ENCODE measurements at regions not wholly inside any gene's neighbourhood (a gene's known extent, or its start where the extent isn't known, plus 50 kb on each side); places are given as distances from the start of the nearest gene placed in this dataset.

- intact Hi-C loops (cut with DNase I) = no loop called here
- Histone ChIP-seq H3K4me3 (no peak overlapping the region), H3K4me1 (no peaks in the 10 kb centered on the region), H3K9ac (ENCODE audit: low read depth in 2 of 2, low read length in 2 of 2) (no peak overlapping the region), H3K9me3 (no peaks in the 10 kb centered on the region), H3K27me3 (no peaks in the 10 kb centered on the region), H3K36me3 (no peaks in the 10 kb centered on the region), H3K27ac (no peak overlapping the region)
- no peak for TF ChIP-seq CTCF (IDR thresholded peaks at IDR 0.05)
- DNase-seq = no peak
Observed at GRCh38 chr4:19677211-19677610, 574.5 kb upstream of the SLIT2 start.

- Histone ChIP-seq H3K4me3 (no peak overlapping the region), H3K36me3 (no peaks in the 10 kb centered on the region), H3K27me3 (no peaks in the 10 kb centered on the region), H3K9ac (ENCODE audit: low read depth in 2 of 2, low read length in 2 of 2) (no peak overlapping the region), H3K27ac (no peak overlapping the region), H3K9me3 (no peaks in the 10 kb centered on the region), H3K4me1 (no peaks in the 10 kb centered on the region)
- DNase-seq = no peak
- intact Hi-C loops (cut with DNase I) = no loop called here
- TF ChIP-seq CTCF (IDR thresholded peaks at IDR 0.05) = no peak
Observed at GRCh38 chr4:19675172-19675811, 576.4 kb upstream of the SLIT2 start.

GRCh38 chr4:19659101-19659500 is 592.6 kb upstream of the SLIT2 start:
- Histone ChIP-seq H3K9me3 (no peaks in the 10 kb centered on the region), H3K27ac (no peak overlapping the region), H3K4me1 (no peaks in the 10 kb centered on the region), H3K9ac (ENCODE audit: low read depth in 2 of 2, low read length in 2 of 2) (no peak overlapping the region), H3K27me3 (no peaks in the 10 kb centered on the region), H3K4me3 (no peak overlapping the region), H3K36me3 (no peaks in the 10 kb centered on the region)
- intact Hi-C loops (cut with DNase I) = no loop called here
- no peak for TF ChIP-seq CTCF (IDR thresholded peaks at IDR 0.05)
- no peak for DNase-seq

- H3K4me1 ChIP-seq = no peaks in the 10 kb centered on the region
- H3K9ac ChIP-seq (ENCODE audit: low read depth in 2 of 2, low read length in 2 of 2) = no peak overlapping the region
- H3K27ac ChIP-seq = no peak overlapping the region
- H3K9me3 ChIP-seq = no peaks in the 10 kb centered on the region
- no peaks in the 10 kb centered on the region for H3K36me3 ChIP-seq
- H3K27me3 ChIP-seq = no peaks in the 10 kb centered on the region
- no peak for TF ChIP-seq CTCF (IDR thresholded peaks at IDR 0.05)
- intact Hi-C loops (cut with DNase I) = no loop called here
- no peak for DNase-seq
- no peak overlapping the region for H3K4me3 ChIP-seq
Observed at GRCh38 chr4:19657856-19658255, 593.8 kb upstream of the SLIT2 start.

- no peaks in the 10 kb centered on the region for H3K36me3 ChIP-seq
- H3K27me3 ChIP-seq = no peaks in the 10 kb centered on the region
- no peak for TF ChIP-seq CTCF (IDR thresholded peaks at IDR 0.05)
- H3K4me3 ChIP-seq = no peak overlapping the region
- H3K9me3 ChIP-seq = no peaks in the 10 kb centered on the region
- no peak overlapping the region for H3K27ac ChIP-seq
- no peaks in the 10 kb centered on the region for H3K4me1 ChIP-seq
- intact Hi-C loops (cut with DNase I) = no loop called here
- DNase-seq = no peak
- H3K9ac ChIP-seq (ENCODE audit: low read depth in 2 of 2, low read length in 2 of 2) = no peak overlapping the region
Observed at GRCh38 chr4:19655666-19656065, 596.0 kb upstream of the SLIT2 start.

All from colonic mucosa (tissue), 4 donors.